Ovary (tissue), 3 donors: ENCODE measurements at regions not wholly inside any gene's neighbourhood (a gene's known extent, or its start where the extent isn't known, plus 50 kb on each side); places are given as distances from the start of the nearest gene placed in this dataset.
"Not testable (repeated sequence)": the region's sequence is repeated elsewhere in the genome, so short reads cannot be mapped to it uniquely, and the experiment has no call there.

ENCODE experiments used
- EP300 ChIP-seq: sonication (generic); formaldehyde crosslinking; IDR thresholded peaks from one replicate; pipeline ENCODE4 v1.6.1; 2017; ENCODE audit warnings: antibody characterized with exemption
- TF ChIP-seq, protein P1 (sequence below), 3 donors: fragments of 450-650 bp in 2 of 3; fragments of 200-600 bp in 1 of 3; IDR thresholded peaks; one replicate each; pipeline versions ENCODE4 v1.5.1 to v1.8.0; 2016 to 2022; ENCODE audit warnings: antibody characterized with exemption in 3 of 3, mild to moderate bottlenecking in 1 of 3
- donor health status: DM: no; HTN: no; CAD: no.

- TF ChIP-seq, protein P1, sequence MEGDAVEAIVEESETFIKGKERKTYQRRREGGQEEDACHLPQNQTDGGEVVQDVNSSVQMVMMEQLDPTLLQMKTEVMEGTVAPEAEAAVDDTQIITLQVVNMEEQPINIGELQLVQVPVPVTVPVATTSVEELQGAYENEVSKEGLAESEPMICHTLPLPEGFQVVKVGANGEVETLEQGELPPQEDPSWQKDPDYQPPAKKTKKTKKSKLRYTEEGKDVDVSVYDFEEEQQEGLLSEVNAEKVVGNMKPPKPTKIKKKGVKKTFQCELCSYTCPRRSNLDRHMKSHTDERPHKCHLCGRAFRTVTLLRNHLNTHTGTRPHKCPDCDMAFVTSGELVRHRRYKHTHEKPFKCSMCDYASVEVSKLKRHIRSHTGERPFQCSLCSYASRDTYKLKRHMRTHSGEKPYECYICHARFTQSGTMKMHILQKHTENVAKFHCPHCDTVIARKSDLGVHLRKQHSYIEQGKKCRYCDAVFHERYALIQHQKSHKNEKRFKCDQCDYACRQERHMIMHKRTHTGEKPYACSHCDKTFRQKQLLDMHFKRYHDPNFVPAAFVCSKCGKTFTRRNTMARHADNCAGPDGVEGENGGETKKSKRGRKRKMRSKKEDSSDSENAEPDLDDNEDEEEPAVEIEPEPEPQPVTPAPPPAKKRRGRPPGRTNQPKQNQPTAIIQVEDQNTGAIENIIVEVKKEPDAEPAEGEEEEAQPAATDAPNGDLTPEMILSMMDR (IDR thresholded peaks at IDR 0.05) = not testable (repeated sequence)
- TF ChIP-seq EP300 = not testable (repeated sequence)
Measured at GRCh38 chr13:44055681-44056080, 176.0 kb downstream of the LACC1 start.
